ENCODE measurements at regions not wholly inside any gene's neighbourhood (a gene's known extent, or its start where the extent isn't known, plus 50 kb on each side); places are given as distances from the start of the nearest gene placed in this dataset.

DNA sequence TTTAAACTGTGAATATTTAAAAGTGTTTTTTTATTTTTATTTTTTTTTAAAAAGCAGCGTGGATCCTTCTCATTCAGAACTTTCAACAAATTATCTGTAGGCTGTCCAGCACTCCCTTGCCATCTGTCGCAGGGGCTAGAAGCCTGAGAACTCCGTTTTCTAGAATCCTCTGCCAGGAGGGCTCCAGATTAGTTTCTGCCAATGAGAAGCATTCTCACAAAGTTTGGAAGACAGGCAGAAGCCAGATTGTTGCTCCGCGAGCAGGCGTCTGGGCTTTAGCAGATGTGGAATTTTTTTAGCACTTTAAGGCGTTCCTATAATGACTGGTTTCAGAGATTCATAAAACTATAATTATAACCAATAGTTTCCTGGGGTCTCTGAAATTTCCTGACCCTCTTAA is 220.9 kb upstream of the KIAA1217 start:
- Mint-ChIP-seq H3K27ac (no peak overlapping the region), H3K4me1 (ENCODE audit: low read depth in 2 of 2) (no peaks in the 10 kb centered on the region), H3K27me3 (no peaks in the 10 kb centered on the region), H3K4me3 (no peak overlapping the region), H3K9me3 (peaks cover 0 to 2% of the 10 kb centered on the region in 2 donors), H3K36me3 (ENCODE audit: insufficient read depth) (no peaks in the 10 kb centered on the region)
- DNase-seq, result no peak
- ATAC-seq (replicated peaks), result no peak

DNA sequence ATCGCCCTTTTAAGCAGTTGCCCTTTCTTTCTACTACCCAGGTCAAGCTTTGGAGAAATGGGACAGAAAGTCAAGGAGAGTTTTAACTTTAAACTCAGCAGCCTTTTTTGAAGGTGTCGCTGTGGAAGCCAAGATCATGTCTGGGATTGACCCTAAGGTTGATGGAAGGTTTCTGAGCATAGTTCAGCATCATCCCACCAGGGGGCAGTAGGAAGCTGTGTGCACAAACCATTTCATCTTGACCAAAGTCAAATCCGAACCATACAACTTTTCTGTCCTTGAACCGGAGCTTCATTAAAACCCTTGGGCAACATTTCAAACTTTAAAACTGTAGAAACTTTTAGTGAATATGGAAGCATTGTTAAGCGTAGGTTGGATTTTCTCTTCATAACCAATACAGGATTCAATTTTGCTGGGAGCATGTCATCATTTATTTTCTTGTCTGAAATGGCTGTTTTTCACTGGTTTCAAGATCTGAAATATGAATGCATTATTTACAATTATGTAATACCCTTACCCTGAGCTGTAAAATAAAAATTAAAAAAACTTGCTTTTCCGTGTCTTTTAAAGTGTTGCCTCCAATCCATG is 214.4 kb upstream of the KIAA1217 start:
- Mint-ChIP-seq H3K27me3 (no peaks in the 10 kb centered on the region), H3K4me3 (no peak overlapping the region), H3K4me1 (ENCODE audit: low read depth in 2 of 2) (no peaks in the 10 kb centered on the region), H3K27ac (no peak overlapping the region), H3K9me3 (no peaks in the 10 kb centered on the region), H3K36me3 (ENCODE audit: insufficient read depth) (no peaks in the 10 kb centered on the region)
- DNase-seq, result no peak
- ATAC-seq (replicated peaks), result no peak

DNA sequence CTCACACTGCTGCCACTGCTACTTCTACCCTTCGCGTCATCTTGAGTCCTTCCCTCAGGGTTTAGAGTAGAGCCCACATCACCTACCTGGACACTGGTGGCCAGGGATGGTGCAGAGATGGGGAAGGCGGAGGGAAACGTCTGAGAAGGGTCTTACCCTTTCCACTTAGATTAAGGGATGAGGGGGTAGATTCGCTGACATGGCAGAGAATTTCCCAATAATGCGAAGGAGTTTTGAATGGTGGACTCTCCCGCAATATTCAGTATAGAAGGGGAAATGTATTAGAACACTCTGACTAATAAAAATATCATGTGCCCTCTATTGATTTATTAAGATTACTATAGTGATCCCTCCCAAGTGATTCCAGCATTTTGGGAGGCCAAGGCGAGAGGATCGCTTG is 209.5 kb upstream of the KIAA1217 start:
- Mint-ChIP-seq H3K4me1 (ENCODE audit: low read depth in 2 of 2) (no peaks in the 10 kb centered on the region), H3K9me3 (no peaks in the 10 kb centered on the region), H3K27ac (no peak overlapping the region), H3K4me3 (no peak overlapping the region), H3K36me3 (ENCODE audit: insufficient read depth) (no peaks in the 10 kb centered on the region), H3K27me3 (no peaks in the 10 kb centered on the region)
- no peak for ATAC-seq (replicated peaks)
- DNase-seq, result no peak

DNA sequence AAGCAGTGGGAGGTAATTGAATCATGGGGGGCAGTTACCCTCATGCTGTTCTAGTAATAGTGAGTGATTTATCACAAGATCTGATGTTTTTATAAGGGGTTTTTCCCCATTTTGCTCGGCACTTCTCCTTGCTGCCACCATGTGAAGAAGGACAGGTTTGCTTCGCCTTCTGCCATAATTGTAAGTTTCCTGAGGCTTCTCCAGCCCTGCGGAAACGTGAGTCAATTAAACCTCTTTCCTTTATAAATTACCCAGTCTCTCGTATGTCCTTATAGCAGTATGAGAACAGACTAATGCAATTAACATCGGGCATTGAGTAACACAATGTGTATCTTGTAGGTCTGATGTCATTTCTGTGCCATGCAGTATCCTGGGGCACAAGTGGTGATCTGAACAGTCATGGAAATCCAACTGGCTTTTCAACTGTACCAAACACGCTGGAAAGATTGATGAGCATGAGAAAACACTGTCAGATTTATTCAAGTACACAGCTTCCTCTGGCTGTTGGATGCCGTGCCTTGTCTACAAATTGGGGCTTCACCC is 208.6 kb upstream of the KIAA1217 start:
- Mint-ChIP-seq H3K9me3 (no peaks in the 10 kb centered on the region), H3K27ac (no peak overlapping the region), H3K27me3 (no peaks in the 10 kb centered on the region), H3K36me3 (ENCODE audit: insufficient read depth) (no peaks in the 10 kb centered on the region), H3K4me1 (ENCODE audit: low read depth in 2 of 2) (no peaks in the 10 kb centered on the region), H3K4me3 (no peak overlapping the region)
- ATAC-seq (replicated peaks) (no peak), DNase-seq (no peak)

DNA sequence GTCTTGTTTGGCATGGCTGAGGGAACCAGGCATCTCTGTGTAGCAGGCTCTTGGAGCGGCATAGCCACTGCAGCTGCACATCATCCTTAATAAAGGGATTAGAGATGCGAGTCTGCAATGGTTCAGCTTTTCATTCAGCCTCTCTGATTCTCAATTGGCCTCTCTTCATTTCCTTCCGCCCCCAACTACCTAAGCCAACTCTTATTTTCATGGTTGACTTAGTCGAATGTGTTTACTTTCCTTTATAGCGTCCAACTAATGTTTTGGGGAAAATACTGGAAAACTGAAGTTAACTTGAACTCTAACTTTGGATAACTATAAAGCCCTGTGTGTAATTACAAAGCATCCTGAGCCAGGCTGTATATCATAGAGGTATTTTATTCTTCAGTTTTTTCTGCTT is 202.2 kb upstream of the KIAA1217 start:
- Mint-ChIP-seq H3K27ac (no peak overlapping the region), H3K4me3 (no peak overlapping the region), H3K4me1 (ENCODE audit: low read depth in 2 of 2) (no peaks in the 10 kb centered on the region), H3K27me3 (no peaks in the 10 kb centered on the region), H3K36me3 (ENCODE audit: insufficient read depth) (no peaks in the 10 kb centered on the region), H3K9me3 (peaks cover 0 to 3% of the 10 kb centered on the region in 2 donors)
- no peak for ATAC-seq (replicated peaks)
- DNase-seq, result no peak

DNA sequence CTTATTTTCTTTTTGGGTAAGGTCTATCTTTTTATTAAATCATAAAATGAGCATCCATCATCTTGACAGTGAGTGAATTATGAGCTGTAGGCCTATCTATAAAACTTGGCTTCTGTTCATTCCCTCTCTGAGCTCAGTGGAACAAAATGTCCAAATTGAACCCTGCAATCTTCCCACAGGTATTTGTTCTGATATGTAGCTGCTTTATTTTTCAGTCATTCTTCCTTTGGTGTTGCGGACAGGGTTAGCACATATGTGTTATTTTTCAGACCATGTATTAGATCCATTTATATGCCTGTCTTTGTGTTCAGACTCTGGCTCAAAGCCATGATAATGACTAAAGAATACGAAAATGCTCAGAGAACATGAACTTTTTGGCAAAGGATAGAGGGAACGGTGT is 201.6 kb upstream of the KIAA1217 start:
- Mint-ChIP-seq H3K27ac (no peak overlapping the region), H3K36me3 (ENCODE audit: insufficient read depth) (no peaks in the 10 kb centered on the region), H3K4me1 (ENCODE audit: low read depth in 2 of 2) (no peaks in the 10 kb centered on the region), H3K9me3 (peaks cover 0 to 3% of the 10 kb centered on the region in 2 donors), H3K27me3 (no peaks in the 10 kb centered on the region), H3K4me3 (no peak overlapping the region)
- ATAC-seq (replicated peaks) (no peak), DNase-seq (no peak)

DNA sequence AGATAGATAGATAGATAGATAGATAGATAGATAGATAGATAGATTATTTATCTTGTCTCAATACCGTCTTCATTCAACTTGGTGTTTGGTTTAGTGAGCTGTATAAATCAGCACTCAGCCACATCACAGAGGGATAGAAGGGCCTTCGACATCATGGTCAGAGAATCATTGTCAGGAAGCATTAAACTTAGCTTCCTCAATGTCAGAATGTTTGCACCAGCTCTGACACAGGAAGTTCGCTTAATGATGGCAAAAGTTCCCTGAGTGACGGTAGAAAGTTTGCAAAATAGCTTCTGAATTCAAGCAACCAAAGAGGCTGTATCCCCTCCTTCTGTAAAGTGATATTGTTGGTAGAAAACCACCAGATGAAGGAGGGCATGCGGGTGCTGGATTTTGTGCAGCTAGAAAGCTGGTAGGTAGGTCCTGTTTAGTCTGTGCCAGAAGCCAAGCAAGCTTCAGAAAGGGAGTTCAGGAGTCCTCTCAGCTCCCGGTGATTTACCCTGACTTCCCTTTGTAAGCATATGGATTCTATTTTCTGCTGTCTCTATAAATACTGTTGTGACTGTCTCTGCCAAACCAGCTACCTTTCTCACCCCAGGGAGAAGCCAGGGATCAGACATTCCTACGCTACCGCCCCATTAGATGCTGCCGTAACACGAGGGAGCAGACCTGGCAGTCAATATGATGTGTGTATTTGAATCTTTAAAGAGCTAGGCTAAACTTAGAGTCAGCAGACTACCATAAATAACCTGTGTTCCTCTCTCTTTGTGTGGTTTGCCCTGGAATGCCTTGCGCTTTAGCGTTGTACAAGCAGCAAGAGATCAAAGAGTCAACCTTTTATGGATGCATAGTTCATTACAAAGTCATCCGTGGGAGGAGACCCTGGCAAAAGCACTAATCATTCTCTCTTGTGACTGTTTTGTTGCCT is 200.5 kb upstream of the KIAA1217 start:
- H3K27ac Mint-ChIP-seq, result no peak overlapping the region
- ATAC-seq (replicated peaks), result no peak
- H3K4me3 Mint-ChIP-seq, result no peak overlapping the region
- H3K9me3 Mint-ChIP-seq, result peaks cover 2 to 3% of the 10 kb centered on the region in 2 donors
- no peaks in the 10 kb centered on the region for H3K36me3 Mint-ChIP-seq (ENCODE audit: insufficient read depth)
- no peak for DNase-seq
- no peaks in the 10 kb centered on the region for H3K27me3 Mint-ChIP-seq
- H3K4me1 Mint-ChIP-seq (ENCODE audit: low read depth in 2 of 2), result no peaks in the 10 kb centered on the region

DNA sequence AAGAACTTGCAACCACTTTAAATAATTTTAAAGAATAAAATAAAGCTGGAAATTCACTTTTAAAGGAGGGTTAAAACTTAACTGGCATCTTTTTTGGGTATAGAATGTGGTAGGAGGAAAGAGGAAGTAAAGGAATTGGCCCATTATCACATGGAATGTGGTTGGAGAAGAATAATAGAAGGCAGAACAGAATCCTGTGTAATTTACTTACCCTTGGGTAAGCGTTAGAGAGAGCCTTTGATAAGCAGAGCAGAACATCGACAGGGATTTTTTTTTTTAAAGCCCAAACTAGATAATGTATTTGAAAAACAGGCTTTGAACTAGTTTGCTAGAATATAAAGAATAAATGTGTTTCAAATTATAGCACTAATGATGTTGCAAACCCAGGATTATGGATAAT is 199.8 kb upstream of the KIAA1217 start:
- Mint-ChIP-seq H3K27me3 (no peaks in the 10 kb centered on the region), H3K9me3 (peaks cover 3 to 7% of the 10 kb centered on the region in 2 donors), H3K4me1 (ENCODE audit: low read depth in 2 of 2) (no peaks in the 10 kb centered on the region), H3K27ac (no peak overlapping the region), H3K36me3 (ENCODE audit: insufficient read depth) (no peaks in the 10 kb centered on the region), H3K4me3 (no peak overlapping the region)
- DNase-seq, result no peak
- ATAC-seq (replicated peaks), result no peak

DNA sequence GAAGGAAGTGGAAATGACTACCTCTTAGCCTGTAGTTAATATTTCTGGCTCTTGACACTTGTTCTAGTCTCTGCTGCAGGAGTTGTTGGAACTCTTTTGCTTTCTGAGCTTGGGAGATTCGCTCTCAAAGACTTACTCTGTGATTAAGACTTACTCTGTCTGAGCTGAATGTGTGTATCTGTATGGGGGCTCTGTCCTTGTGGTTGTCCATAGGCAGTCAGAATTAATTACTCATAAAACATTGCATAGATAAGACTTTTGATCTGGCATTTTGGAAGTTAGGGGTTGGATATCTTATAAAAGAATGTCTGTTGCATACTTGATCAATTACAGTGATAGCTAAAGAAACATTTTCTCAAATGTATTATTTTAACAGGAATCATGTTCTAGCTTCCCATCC is 199.2 kb upstream of the KIAA1217 start:
- peaks cover 3 to 7% of the 10 kb centered on the region in 2 donors for H3K9me3 Mint-ChIP-seq
- no peak overlapping the region for H3K27ac Mint-ChIP-seq
- ATAC-seq (replicated peaks) (no peak), DNase-seq (no peak)
- no peak overlapping the region for H3K4me3 Mint-ChIP-seq
- H3K27me3 Mint-ChIP-seq, result no peaks in the 10 kb centered on the region
- H3K4me1 Mint-ChIP-seq (ENCODE audit: low read depth in 2 of 2), result no peaks in the 10 kb centered on the region
- no peaks in the 10 kb centered on the region for H3K36me3 Mint-ChIP-seq (ENCODE audit: insufficient read depth)

DNA sequence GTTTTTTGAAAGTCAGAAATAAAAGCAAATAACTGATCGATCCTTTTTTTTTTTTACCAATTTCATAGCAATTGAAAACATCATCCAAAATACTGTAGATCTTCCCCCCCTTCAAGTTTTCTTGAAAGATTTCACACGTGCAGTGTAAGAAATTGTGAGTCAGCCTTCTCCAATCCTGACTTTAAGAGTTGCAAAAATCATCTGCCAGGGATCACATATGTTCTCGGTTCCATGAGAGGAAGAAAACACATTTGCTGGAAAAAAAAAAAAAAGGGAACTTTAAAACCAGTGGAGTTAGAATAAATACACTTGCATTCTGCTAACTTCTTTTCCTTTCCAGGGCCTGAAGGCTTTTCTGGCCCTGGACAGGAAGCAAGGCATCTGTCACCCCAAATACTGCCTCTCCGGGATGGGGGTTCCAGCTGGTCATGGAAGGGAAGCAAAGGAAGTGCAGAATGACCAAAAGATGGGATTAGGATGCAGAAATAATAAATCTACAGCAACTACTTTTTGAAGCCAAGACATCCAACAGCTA is 198.4 kb upstream of the KIAA1217 start:
- H3K9me3 Mint-ChIP-seq, result peaks cover 3 to 7% of the 10 kb centered on the region in 2 donors
- H3K4me3 Mint-ChIP-seq, result no peak overlapping the region
- no peaks in the 10 kb centered on the region for H3K36me3 Mint-ChIP-seq (ENCODE audit: insufficient read depth)
- DNase-seq, result no peak
- no peak overlapping the region for H3K27ac Mint-ChIP-seq
- ATAC-seq (replicated peaks), result no peak
- no peaks in the 10 kb centered on the region for H3K27me3 Mint-ChIP-seq
- H3K4me1 Mint-ChIP-seq (ENCODE audit: low read depth in 2 of 2), result no peaks in the 10 kb centered on the region

DNA sequence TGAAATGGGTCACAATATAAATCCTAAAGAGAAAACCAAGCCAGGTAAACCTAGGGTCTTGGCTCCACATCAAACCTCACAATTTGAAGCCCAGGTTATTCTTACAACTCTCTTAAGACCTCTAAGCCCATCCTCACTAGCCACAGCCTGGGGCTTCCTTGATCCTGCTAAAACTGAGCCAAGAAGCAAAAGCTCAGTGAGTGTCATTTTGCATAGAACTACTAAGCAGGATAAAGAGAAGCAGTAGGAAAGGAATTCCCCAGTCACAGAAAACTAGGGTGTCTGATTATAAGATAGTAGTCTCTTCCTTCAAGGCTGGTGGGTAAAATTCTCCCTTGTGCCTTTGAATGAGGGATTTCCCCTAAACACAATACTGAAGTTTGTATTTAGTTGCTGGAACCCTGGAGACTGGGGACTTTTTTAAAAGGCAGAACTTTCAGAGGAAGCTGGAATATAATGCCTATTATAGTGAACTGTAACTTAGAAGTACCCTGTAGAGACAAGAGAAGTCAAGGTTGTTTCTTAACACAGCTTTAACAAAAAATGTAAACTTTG is 196.6 kb upstream of the KIAA1217 start:
- H3K4me1 Mint-ChIP-seq (ENCODE audit: low read depth in 2 of 2), result no peaks in the 10 kb centered on the region
- H3K4me3 Mint-ChIP-seq, result no peak overlapping the region
- ATAC-seq (replicated peaks), result no peak
- DNase-seq, result no peak
- peaks cover 3 to 7% of the 10 kb centered on the region in 2 donors for H3K9me3 Mint-ChIP-seq
- H3K27me3 Mint-ChIP-seq, result no peaks in the 10 kb centered on the region
- H3K36me3 Mint-ChIP-seq (ENCODE audit: insufficient read depth), result no peaks in the 10 kb centered on the region
- H3K27ac Mint-ChIP-seq, result no peak overlapping the region

DNA sequence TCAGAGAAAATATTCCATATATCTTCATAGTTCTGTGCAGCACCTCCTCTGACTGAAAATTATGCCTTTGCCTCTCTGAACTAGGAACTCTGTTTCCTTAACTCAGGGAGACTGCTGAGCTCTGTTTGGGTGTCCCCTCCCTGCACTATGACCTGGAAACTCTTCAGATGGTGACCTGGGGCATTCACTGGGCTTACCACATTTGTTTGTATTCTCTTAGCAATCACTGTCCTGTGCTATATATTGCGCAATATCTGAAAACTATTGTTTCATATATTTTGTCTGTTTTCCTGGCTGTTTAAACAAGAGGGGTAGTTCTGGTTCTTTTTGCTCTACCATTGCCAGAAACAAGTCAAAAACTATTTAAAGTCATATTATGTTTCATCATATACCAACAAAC is 181.8 kb upstream of the KIAA1217 start:
- Mint-ChIP-seq H3K27me3 (no peaks in the 10 kb centered on the region), H3K4me3 (no peak overlapping the region), H3K27ac (no peak overlapping the region), H3K4me1 (ENCODE audit: low read depth in 2 of 2) (no peaks in the 10 kb centered on the region), H3K9me3 (no peaks in the 10 kb centered on the region), H3K36me3 (ENCODE audit: insufficient read depth) (no peaks in the 10 kb centered on the region)
- no peak for ATAC-seq (replicated peaks)
- no peak for DNase-seq

DNA sequence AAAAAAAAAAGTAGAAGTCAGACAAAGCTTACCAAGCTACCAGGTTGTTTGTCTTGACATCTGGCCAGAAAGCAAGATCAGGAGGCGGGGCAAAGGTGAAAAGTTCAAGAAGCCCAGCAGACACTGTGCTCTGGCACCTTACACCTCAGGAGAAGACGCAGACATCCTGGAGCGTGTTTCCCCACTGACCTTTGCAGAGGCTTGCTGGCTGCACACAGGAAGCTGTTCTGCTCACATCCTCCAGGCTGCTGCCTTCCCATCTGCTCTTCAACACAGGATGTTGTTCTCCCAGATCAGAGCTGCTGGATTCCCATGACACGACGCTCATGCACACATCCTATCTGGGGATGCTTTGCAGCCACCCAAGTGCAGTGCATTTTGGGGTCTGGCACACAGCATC is 174.4 kb upstream of the KIAA1217 start:
- Mint-ChIP-seq H3K4me1 (ENCODE audit: low read depth in 2 of 2) (no peaks in the 10 kb centered on the region), H3K27me3 (no peaks in the 10 kb centered on the region), H3K4me3 (no peak overlapping the region), H3K36me3 (ENCODE audit: insufficient read depth) (no peaks in the 10 kb centered on the region), H3K9me3 (peaks cover 8 to 16% of the 10 kb centered on the region in 2 donors), H3K27ac (no peak overlapping the region)
- ATAC-seq (replicated peaks) (no peak), DNase-seq (no peak)

All from effector memory CD8-positive, alpha-beta T cell (primary cell).